Keratinocyte (primary cell): ENCODE measurements at regions not wholly inside any gene's neighbourhood (a gene's known extent, or its start where the extent isn't known, plus 50 kb on each side); places are given as distances from the start of the nearest gene placed in this dataset.

Source experiments
- DNase-seq: peaks from one replicate; pipeline ENCODE4 v3.0.0-alpha.2; 2011; ENCODE audit warnings: low read depth, missing footprints, low spot score
- FAIRE-seq: peaks from 2 replicates; lab custom pipeline; 2011; peaks lifted over from hg19 to GRCh38; lab: Jason Lieb, UNC
- H2AFZ ChIP-seq: 2 replicates; pipeline ENCODE4 v1.6.0; 2012; ENCODE audit warnings: low read length, control low read depth, inconsistent platforms; ENCODE audit not compliant: control insufficient read depth
- H3K27ac ChIP-seq: 2 replicates; pipeline ENCODE4 v1.5.1; 2011; ENCODE audit warnings: low read length; ENCODE audit not compliant: control insufficient read depth, insufficient read depth
- H3K27me3 ChIP-seq: 3 replicates; pipeline ENCODE4 v1.6.0; 2011; ENCODE audit warnings: low read length; ENCODE audit not compliant: control insufficient read depth, insufficient read depth; ENCODE audit errors: extremely low read depth
- H3K36me3 ChIP-seq, 2 experiments: 2 replicates in 1 of 2; 3 replicates in 1 of 2; pipeline ENCODE4 v1.5.1; 2011; ENCODE audit warnings: low read length in 2 of 2, mild to moderate bottlenecking in 1 of 2; ENCODE audit not compliant: control insufficient read depth in 2 of 2, insufficient read depth in 2 of 2; ENCODE audit errors: extremely low read depth in 1 of 2
- H3K4me1 ChIP-seq: 3 replicates; pipeline ENCODE4 v1.5.1; 2011; ENCODE audit warnings: low read length; ENCODE audit not compliant: control insufficient read depth, insufficient read depth; ENCODE audit errors: extremely low read depth
- H3K4me2 ChIP-seq: 3 replicates; pipeline ENCODE4 v1.6.0; 2011; ENCODE audit warnings: low read depth, low read length; ENCODE audit not compliant: control insufficient read depth, insufficient read depth; ENCODE audit errors: extremely low read depth
- H3K4me3 ChIP-seq, 3 experiments: fragments of 200-600 bp in 1 of 3; sonication (generic) in 1 of 3; 2 replicates in 2 of 3; 3 replicates in 1 of 3; pipeline ENCODE4 v1.5.1; 2011 to 2016; ENCODE audit warnings: low read length in 3 of 3, mild to moderate bottlenecking in 3 of 3, control low read depth in 2 of 3, inconsistent platforms in 1 of 3, low read depth in 1 of 3, mixed read lengths in 1 of 3, mixed run types in 1 of 3, moderate library complexity in 1 of 3; ENCODE audit not compliant: control insufficient read depth in 2 of 3, insufficient read depth in 2 of 3; ENCODE audit errors: extremely low read depth in 1 of 3
- H3K79me2 ChIP-seq: 2 replicates; pipeline ENCODE4 v1.6.0; 2012; ENCODE audit warnings: low read length; ENCODE audit not compliant: control insufficient read depth, insufficient read depth
- H3K9ac ChIP-seq: 3 replicates; pipeline ENCODE4 v1.6.0; 2011; ENCODE audit warnings: low read length; ENCODE audit not compliant: control insufficient read depth, insufficient read depth; ENCODE audit errors: extremely low read depth
- H3K9me1 ChIP-seq: 3 replicates; pipeline ENCODE4 v1.6.0; 2011; ENCODE audit warnings: low read length; ENCODE audit not compliant: control insufficient read depth, insufficient read depth; ENCODE audit errors: extremely low read depth
- H3K9me3 ChIP-seq: 2 replicates; pipeline ENCODE4 v1.5.1; 2012; ENCODE audit warnings: low read depth, low read length; ENCODE audit not compliant: control insufficient read depth
- H4K20me1 ChIP-seq: 3 replicates; pipeline ENCODE4 v1.6.0; 2011; ENCODE audit warnings: low read length; ENCODE audit not compliant: control insufficient read depth, insufficient read depth; ENCODE audit errors: extremely low read depth
- EZH2 ChIP-seq: IDR thresholded peaks from one replicate; pipeline ENCODE4 v1.6.1; 2012; ENCODE audit warnings: inconsistent platforms, mild to moderate bottlenecking, low read length, moderate library complexity
- dilution Hi-C: fragments of 300-500 bp; cut with MboI; formaldehyde crosslinking; loops from one replicate; pipeline ENCODE4 v1.7.0; 2020; ENCODE audit warnings: low sequenced_read_pairs; ENCODE audit not compliant: extremely low pct_ligation_motif_present
- TF ChIP-seq, protein P1 (sequence below), 3 experiments: IDR thresholded peaks in 1 of 3; conservative IDR thresholded peaks in 1 of 3; optimal IDR thresholded peaks in 1 of 3; 2 replicates in 2 of 3; 3 replicates in 1 of 3; pipeline versions ENCODE3 to v1.5.1; 2011; ENCODE audit warnings: low read length in 3 of 3, mild to moderate bottlenecking in 3 of 3, moderate library complexity in 2 of 3, control low read depth in 1 of 3, inconsistent platforms in 1 of 3; ENCODE audit not compliant: insufficient read depth in 2 of 3; ENCODE audit errors: extremely low read depth in 1 of 3

- no peak overlapping the region for H3K27ac ChIP-seq
- H3K4me1 ChIP-seq: no peaks in the 10 kb centered on the region
- no peaks in the 10 kb centered on the region for H3K9me3 ChIP-seq
- H3K79me2 ChIP-seq: no peaks in the 10 kb centered on the region
- dilution Hi-C loops: no loop called here
- DNase-seq: no peak
- no peak overlapping the region for H2AFZ ChIP-seq
- TF ChIP-seq EZH2: no peak
- TF ChIP-seq, protein P1, sequence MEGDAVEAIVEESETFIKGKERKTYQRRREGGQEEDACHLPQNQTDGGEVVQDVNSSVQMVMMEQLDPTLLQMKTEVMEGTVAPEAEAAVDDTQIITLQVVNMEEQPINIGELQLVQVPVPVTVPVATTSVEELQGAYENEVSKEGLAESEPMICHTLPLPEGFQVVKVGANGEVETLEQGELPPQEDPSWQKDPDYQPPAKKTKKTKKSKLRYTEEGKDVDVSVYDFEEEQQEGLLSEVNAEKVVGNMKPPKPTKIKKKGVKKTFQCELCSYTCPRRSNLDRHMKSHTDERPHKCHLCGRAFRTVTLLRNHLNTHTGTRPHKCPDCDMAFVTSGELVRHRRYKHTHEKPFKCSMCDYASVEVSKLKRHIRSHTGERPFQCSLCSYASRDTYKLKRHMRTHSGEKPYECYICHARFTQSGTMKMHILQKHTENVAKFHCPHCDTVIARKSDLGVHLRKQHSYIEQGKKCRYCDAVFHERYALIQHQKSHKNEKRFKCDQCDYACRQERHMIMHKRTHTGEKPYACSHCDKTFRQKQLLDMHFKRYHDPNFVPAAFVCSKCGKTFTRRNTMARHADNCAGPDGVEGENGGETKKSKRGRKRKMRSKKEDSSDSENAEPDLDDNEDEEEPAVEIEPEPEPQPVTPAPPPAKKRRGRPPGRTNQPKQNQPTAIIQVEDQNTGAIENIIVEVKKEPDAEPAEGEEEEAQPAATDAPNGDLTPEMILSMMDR (optimal IDR thresholded peaks at IDR 0.05 in 1 of 3, IDR thresholded peaks at IDR 0.05 in 1 of 3, conservative IDR thresholded peaks at IDR 0.05 in 1 of 3; ENCODE audit: extremely low read depth in 1 of 3, insufficient read depth in 2 of 3, low read length in 3 of 3): no peak
- H3K27me3 ChIP-seq: no peaks in the 10 kb centered on the region
- H3K36me3 ChIP-seq: no peaks in the 10 kb centered on the region
- no peak overlapping the region for H3K4me3 ChIP-seq
- FAIRE-seq: no peak
- no peak overlapping the region for H3K4me2 ChIP-seq
- no peaks in the 10 kb centered on the region for H3K9me1 ChIP-seq
- no peaks in the 10 kb centered on the region for H4K20me1 ChIP-seq
- H3K9ac ChIP-seq: no peak overlapping the region
Measured at GRCh38 chr13:103523858-103524257, 457.6 kb upstream of the SLC10A2 start.

DNA sequence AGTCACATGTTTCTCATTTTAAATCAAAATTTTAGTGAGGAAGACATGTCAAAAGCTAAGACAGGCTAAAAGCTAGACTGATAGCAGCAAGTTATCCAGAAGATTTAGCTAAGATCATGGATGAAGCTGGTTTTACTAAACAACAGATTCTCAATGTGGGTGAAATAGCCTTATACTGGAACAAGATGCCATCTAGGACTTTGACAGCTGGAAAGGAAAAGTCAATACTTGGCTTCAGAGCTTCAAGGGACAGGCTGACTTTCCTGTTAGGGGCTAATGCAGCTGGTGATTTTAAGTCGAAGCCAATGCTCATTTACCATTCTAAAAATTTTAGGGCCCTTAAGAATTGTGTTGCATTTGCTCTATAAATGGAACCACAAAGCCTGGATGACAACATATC is 455.3 kb upstream of the SLC10A2 start:
- no peaks in the 10 kb centered on the region for H3K79me2 ChIP-seq
- no peaks in the 10 kb centered on the region for H3K9me1 ChIP-seq
- no peaks in the 10 kb centered on the region for H3K36me3 ChIP-seq
- DNase-seq (no peak), FAIRE-seq (no peak)
- H2AFZ ChIP-seq: no peak overlapping the region
- no peaks in the 10 kb centered on the region for H3K4me1 ChIP-seq
- no peak overlapping the region for H3K9ac ChIP-seq
- H3K27ac ChIP-seq: no peak overlapping the region
- H4K20me1 ChIP-seq: no peaks in the 10 kb centered on the region
- H3K4me2 ChIP-seq: no peak overlapping the region
- no peak overlapping the region for H3K4me3 ChIP-seq
- dilution Hi-C loops: no loop called here
- no peaks in the 10 kb centered on the region for H3K27me3 ChIP-seq
- TF ChIP-seq, protein P1 (optimal IDR thresholded peaks at IDR 0.05 in 1 of 3, IDR thresholded peaks at IDR 0.05 in 1 of 3, conservative IDR thresholded peaks at IDR 0.05 in 1 of 3; ENCODE audit: extremely low read depth in 1 of 3, insufficient read depth in 2 of 3, low read length in 3 of 3): no peak
- no peak for TF ChIP-seq EZH2
- H3K9me3 ChIP-seq: no peaks in the 10 kb centered on the region
